ENCODE measurements at regions not wholly inside any gene's neighbourhood (a gene's known extent, or its start where the extent isn't known, plus 50 kb on each side); places are given as distances from the start of the nearest gene placed in this dataset.
"Not testable (repeated sequence)": the region's sequence is repeated elsewhere in the genome, so short reads cannot be mapped to it uniquely, and the experiment has no call there.

DNA sequence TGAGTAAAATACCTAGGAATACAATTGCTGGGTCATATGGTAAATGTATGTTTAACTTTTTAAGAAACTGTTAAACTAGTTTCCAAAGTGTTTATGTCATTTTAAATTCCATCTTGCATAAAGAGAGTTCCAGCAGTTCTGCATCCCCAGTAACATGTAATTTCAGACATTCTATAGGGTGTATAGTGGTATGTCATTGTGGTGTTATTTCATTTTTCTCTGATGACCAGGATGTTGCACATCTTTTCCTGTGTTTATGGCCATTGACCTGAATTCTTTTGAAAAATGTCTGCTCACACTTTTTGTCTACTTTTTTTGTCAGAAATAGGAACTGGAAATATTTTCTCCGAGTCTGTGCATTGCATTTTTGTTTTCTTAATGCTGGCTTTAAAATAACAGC, 128.9 kb downstream of the TMEM200A start:
- no peak overlapping the region for H3K4me3 ChIP-seq (replicated peaks in 1 of 2; ENCODE audit: low read depth in 2 of 2, low read length in 2 of 2)
- peak in 1 of 2 donors; percentile 49 for DNase-seq (ENCODE audit: low read depth in 2 of 2)
- TF ChIP-seq, protein P1, sequence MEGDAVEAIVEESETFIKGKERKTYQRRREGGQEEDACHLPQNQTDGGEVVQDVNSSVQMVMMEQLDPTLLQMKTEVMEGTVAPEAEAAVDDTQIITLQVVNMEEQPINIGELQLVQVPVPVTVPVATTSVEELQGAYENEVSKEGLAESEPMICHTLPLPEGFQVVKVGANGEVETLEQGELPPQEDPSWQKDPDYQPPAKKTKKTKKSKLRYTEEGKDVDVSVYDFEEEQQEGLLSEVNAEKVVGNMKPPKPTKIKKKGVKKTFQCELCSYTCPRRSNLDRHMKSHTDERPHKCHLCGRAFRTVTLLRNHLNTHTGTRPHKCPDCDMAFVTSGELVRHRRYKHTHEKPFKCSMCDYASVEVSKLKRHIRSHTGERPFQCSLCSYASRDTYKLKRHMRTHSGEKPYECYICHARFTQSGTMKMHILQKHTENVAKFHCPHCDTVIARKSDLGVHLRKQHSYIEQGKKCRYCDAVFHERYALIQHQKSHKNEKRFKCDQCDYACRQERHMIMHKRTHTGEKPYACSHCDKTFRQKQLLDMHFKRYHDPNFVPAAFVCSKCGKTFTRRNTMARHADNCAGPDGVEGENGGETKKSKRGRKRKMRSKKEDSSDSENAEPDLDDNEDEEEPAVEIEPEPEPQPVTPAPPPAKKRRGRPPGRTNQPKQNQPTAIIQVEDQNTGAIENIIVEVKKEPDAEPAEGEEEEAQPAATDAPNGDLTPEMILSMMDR (IDR thresholded peaks at IDR 0.05; ENCODE audit: low read depth, low read length), result no peak

GRCh38 chr6:130500693-130501092, 134.9 kb downstream of the TMEM200A start:
- peak; percentile 24 to 40 for DNase-seq (ENCODE audit: low read depth in 2 of 2)
- TF ChIP-seq, protein P1 (IDR thresholded peaks at IDR 0.05; ENCODE audit: low read depth, low read length), result no peak
- H3K4me3 ChIP-seq (replicated peaks in 1 of 2; ENCODE audit: low read depth in 2 of 2, low read length in 2 of 2), result no peak overlapping the region

- DNase-seq (ENCODE audit: low read depth in 2 of 2), result peak; percentile 52 to 79
- TF ChIP-seq, protein P1 (IDR thresholded peaks at IDR 0.05; ENCODE audit: low read depth, low read length), result no peak
Observed at GRCh38 chr6:130503146-130503545, 137.3 kb downstream of the TMEM200A start.

DNA sequence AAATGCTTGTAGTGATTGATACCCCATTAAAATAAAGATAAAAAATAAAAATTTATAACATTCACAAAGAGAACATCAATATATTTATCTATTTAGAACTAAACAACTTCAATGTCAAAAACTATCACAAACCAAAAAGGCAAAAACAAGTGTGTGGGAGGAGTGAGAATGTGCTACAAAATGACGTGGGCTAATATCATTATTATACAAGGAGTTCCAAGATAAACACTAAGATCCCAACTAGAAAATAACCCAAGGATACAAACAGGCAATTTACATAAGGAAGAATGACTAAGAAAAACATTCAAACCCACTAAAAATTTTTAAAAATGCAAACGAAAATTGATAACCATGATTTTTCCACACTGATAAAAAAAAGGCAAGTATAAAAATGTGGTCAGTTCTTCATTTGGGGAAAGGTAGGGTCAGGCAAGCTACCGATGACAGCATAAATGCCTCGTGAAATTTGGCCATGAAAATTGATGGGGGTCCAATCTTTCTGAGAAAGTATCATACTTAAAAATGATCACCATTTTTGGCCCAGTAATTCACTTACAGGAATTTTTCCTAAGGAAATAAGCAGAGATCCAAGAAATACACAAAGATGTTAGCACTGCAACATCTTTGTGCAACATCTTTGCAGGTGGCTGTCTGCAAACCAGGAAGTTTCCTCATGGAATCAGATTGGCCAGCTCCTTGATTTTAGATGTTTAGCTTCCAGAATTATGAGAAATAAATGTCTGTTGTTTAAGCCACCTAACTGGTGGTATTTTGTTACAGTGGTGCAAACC, 140.2 kb downstream of the TMEM200A start:
- peak in 1 of 2 donors; percentile 12 for DNase-seq (ENCODE audit: low read depth in 2 of 2)
- H3K4me3 ChIP-seq (replicated peaks in 1 of 2; ENCODE audit: low read depth in 2 of 2, low read length in 2 of 2), result no peak overlapping the region
- TF ChIP-seq, protein P1 (IDR thresholded peaks at IDR 0.05; ENCODE audit: low read depth, low read length), result no peak

More at GRCh38 chr6:130503146-130503545, 137.3 kb downstream of the TMEM200A start:
- H3K4me3 ChIP-seq (replicated peaks in 1 of 2; ENCODE audit: low read depth in 2 of 2, low read length in 2 of 2), result no peak overlapping the region

DNA sequence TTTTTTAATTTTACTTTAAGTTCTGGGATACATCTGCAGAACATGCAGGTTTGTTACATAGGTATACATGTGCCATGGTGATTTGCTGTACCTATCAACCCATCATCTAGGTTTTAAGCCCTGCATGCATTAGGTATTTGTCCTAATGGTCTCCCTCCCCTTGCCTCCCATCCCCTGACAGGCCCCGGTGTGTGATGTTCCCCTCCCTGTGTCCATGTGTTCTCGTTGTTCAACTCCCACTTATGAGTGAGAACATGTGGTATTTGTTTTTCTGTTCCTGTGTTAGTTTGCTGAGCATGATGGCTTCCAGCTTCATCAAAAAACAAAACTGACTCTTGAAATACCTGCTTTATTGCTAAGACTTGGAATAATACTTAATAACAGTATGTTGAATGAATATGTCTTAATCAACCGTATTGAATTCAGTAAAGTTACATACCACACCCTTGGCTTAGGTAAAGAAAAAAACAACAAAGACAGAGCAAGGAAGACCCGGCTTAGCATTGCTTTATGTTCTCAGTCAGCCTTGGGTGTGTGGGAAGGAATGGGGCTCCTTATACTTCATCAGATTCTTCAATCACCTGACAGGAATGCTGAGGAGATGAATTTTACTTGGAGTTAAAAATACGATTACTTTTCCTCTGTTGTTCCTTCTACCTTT, 141.3 kb downstream of the TMEM200A start:
- DNase-seq (ENCODE audit: low read depth in 2 of 2); H3K4me3 ChIP-seq (replicated peaks in 1 of 2; ENCODE audit: low read depth in 2 of 2, low read length in 2 of 2): not testable (repeated sequence)

GRCh38 chr6:130507666-130508028, 141.8 kb downstream of the TMEM200A start:
- TF ChIP-seq, protein P1 (IDR thresholded peaks at IDR 0.05; ENCODE audit: low read depth, low read length), result no peak
- DNase-seq (ENCODE audit: low read depth in 2 of 2), result no peak
- no peak overlapping the region for H3K4me3 ChIP-seq (replicated peaks in 1 of 2; ENCODE audit: low read depth in 2 of 2, low read length in 2 of 2)

DNA sequence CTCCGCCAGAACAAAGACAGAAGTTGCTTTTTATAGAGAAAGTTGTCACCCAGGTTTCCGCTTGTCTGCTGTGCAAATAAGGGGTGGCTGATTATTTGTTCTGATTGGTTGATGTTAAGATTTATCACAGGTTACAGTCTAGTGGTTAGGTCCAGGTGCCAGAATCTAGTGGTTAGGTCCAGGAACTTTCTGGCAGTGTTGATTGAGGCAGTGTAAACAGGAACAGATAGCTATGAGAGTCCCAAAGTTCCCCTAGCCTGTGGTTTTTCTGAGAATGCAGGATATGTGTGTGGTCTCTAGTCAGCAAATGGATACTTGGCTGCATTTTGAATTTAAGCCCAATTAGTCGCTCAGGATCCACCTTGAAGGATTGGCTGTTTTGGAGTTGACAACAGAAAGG, 148.0 kb downstream of the TMEM200A start:
- peak; percentile 32 to 47 for DNase-seq (ENCODE audit: low read depth in 2 of 2)
- no peak overlapping the region for H3K4me3 ChIP-seq (replicated peaks in 1 of 2; ENCODE audit: low read depth in 2 of 2, low read length in 2 of 2)
- TF ChIP-seq, protein P1 (IDR thresholded peaks at IDR 0.05; ENCODE audit: low read depth, low read length), result no peak

Measured in cardiac fibroblast (primary cell).